ENCODE measurements at regions not wholly inside any gene's neighbourhood (a gene's known extent, or its start where the extent isn't known, plus 50 kb on each side); places are given as distances from the start of the nearest gene placed in this dataset.
"Not testable (repeated sequence)": the region's sequence is repeated elsewhere in the genome, so short reads cannot be mapped to it uniquely, and the experiment has no call there.

DNA sequence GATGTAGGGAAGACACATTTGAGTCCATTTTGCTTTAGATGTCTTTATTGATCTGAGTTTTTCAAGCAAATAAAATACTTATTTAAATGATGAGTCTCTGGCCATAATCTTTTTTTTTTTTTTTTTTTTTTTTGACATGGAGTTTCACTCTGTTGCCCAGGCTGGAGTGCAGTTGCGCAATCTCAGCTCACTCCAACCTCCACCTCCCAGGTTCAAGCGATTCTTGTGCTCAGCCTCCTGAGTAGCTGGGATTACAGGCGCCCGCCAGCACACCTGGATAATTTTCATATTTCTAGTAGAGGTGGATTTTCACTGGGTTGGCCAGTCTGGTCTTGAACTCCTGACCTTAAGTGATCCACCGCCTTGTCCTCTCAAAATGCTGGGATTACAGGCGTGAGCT, 194.5 kb upstream of the MAD2L1 start:
- H3K18ac ChIP-seq (ENCODE audit: low read length) = no peak overlapping the region
- peaks cover 2 to 3% of the 10 kb centered on the region in 2 donors for H3K4me1 ChIP-seq (ENCODE audit: control insufficient read depth in 2 of 2, insufficient read depth in 1 of 2, low read depth in 1 of 2, low read length in 2 of 2)
- no peak overlapping the region for H3K4ac ChIP-seq (ENCODE audit: low read length)
- H2BK15ac ChIP-seq (ENCODE audit: low read length) = no peak overlapping the region
- no peak overlapping the region for H2BK12ac ChIP-seq (ENCODE audit: low read length)
- H4K8ac ChIP-seq (ENCODE audit: low read depth, low read length) = no peak overlapping the region
- H3K9ac ChIP-seq (ENCODE audit: low read depth, low read length, poor library complexity) = no peak overlapping the region
- no peaks in the 10 kb centered on the region for H3K36me3 ChIP-seq (replicated peaks in 1 of 2; ENCODE audit: control insufficient read depth in 2 of 2, insufficient read depth in 2 of 2, low read length in 2 of 2)
- H3K4me3 ChIP-seq (ENCODE audit: low read length in 2 of 2) = no peak overlapping the region
- H2AFZ ChIP-seq (ENCODE audit: low read length) = no peak overlapping the region
- H3K4me2 ChIP-seq (ENCODE audit: insufficient read depth, low read length, poor library complexity, severe bottlenecking) = no peak overlapping the region
- H2AK5ac ChIP-seq (ENCODE audit: low read depth, low read length) = no peak overlapping the region
- H3K23ac ChIP-seq (ENCODE audit: low read depth, low read length, poor library complexity) = no peak overlapping the region
- DNase-seq (ENCODE audit: low spot score) = no peak
- H3K79me1 ChIP-seq (ENCODE audit: low read depth, low read length) = no peaks in the 10 kb centered on the region
- no CpG with 5 or more reads among the region's 6 CpGs for WGBS, 2 donors (ENCODE audit: extremely low coverage in 2 of 2, insufficient read length in 2 of 2, insufficient replicate concordance in 1 of 2)
- H3K27me3 ChIP-seq (ENCODE audit: control insufficient read depth in 3 of 3, insufficient read depth in 3 of 3, low read depth in 1 of 3, low read length in 3 of 3) = no peaks in the 10 kb centered on the region
- H3K27ac ChIP-seq (replicated peaks; ENCODE audit: low read length) = no peak overlapping the region
- no peak overlapping the region for H2BK120ac ChIP-seq (ENCODE audit: low read depth, low read length)
- H4K91ac ChIP-seq (ENCODE audit: low read depth, low read length, poor library complexity) = no peak overlapping the region
- H3K9me3 ChIP-seq (replicated peaks in 1 of 2; ENCODE audit: control insufficient read depth in 2 of 2, insufficient read depth in 1 of 2, low read depth in 1 of 2, low read length in 2 of 2) = no peaks in the 10 kb centered on the region
- H2BK5ac ChIP-seq (ENCODE audit: low read length) = no peak overlapping the region
- no peak overlapping the region for H3K14ac ChIP-seq (ENCODE audit: low read length)

DNA sequence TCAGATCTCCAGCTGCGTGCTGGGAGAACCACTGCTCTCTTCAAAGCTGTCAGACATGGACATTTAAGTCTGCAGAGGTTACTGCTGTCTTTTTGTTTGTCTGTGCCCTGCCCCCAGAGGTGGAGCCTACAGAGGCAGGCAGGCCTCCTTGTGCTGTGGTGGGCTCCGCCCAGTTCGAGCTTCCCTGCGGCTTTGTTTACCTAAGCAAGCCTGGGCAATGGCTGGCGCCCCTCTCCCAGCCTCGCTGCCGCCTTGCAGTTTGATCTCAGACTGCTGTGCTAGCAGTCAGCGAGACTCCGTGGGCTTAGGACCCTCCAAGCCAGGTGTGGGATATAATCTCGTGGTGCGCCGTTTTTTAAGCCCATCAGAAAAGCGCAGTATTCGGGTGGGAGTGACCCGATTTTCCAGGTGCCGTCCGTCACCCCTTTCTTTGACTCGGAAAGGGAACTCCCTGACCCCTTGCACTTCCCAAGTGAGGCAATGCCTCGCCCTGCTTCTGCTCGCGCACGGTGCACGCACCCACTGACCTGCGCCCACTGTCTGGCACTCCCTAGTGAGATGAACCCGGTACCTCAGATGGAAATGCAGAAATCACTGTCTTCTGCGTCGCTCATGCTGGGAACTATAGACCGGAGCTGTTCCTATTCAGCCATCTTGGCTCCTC, 189.6 kb upstream of the MAD2L1 start:
- H3K36me3 ChIP-seq (replicated peaks in 1 of 2; ENCODE audit: control insufficient read depth in 2 of 2, insufficient read depth in 2 of 2, low read length in 2 of 2); H3K27ac ChIP-seq (replicated peaks; ENCODE audit: low read length); H4K8ac ChIP-seq (ENCODE audit: low read depth, low read length); H2BK120ac ChIP-seq (ENCODE audit: low read depth, low read length); H3K27me3 ChIP-seq (ENCODE audit: control insufficient read depth in 3 of 3, insufficient read depth in 3 of 3, low read depth in 1 of 3, low read length in 3 of 3); H3K79me1 ChIP-seq (ENCODE audit: low read depth, low read length); H2BK12ac ChIP-seq (ENCODE audit: low read length); H2BK15ac ChIP-seq (ENCODE audit: low read length); H3K9me3 ChIP-seq (replicated peaks in 1 of 2; ENCODE audit: control insufficient read depth in 2 of 2, insufficient read depth in 1 of 2, low read depth in 1 of 2, low read length in 2 of 2); H2BK5ac ChIP-seq (ENCODE audit: low read length); H4K91ac ChIP-seq (ENCODE audit: low read depth, low read length, poor library complexity); H3K4me1 ChIP-seq (ENCODE audit: control insufficient read depth in 2 of 2, insufficient read depth in 1 of 2, low read depth in 1 of 2, low read length in 2 of 2); H3K14ac ChIP-seq (ENCODE audit: low read length); H3K4me2 ChIP-seq (ENCODE audit: insufficient read depth, low read length, poor library complexity, severe bottlenecking); H3K9ac ChIP-seq (ENCODE audit: low read depth, low read length, poor library complexity); H2AK5ac ChIP-seq (ENCODE audit: low read depth, low read length); H3K23ac ChIP-seq (ENCODE audit: low read depth, low read length, poor library complexity); H3K4ac ChIP-seq (ENCODE audit: low read length); DNase-seq (ENCODE audit: low spot score); H3K18ac ChIP-seq (ENCODE audit: low read length): not testable (repeated sequence)
- peak overlapping the region in 1 of 2 donors; percentile 58 for H3K4me3 ChIP-seq (ENCODE audit: low read length in 2 of 2)
- WGBS, 2 donors (ENCODE audit: extremely low coverage in 2 of 2, insufficient read length in 2 of 2, insufficient replicate concordance in 1 of 2) = no CpG with 5 or more reads among the region's 28 CpGs
- H2AFZ ChIP-seq (ENCODE audit: low read length) = peak overlapping the region; percentile 29

DNA sequence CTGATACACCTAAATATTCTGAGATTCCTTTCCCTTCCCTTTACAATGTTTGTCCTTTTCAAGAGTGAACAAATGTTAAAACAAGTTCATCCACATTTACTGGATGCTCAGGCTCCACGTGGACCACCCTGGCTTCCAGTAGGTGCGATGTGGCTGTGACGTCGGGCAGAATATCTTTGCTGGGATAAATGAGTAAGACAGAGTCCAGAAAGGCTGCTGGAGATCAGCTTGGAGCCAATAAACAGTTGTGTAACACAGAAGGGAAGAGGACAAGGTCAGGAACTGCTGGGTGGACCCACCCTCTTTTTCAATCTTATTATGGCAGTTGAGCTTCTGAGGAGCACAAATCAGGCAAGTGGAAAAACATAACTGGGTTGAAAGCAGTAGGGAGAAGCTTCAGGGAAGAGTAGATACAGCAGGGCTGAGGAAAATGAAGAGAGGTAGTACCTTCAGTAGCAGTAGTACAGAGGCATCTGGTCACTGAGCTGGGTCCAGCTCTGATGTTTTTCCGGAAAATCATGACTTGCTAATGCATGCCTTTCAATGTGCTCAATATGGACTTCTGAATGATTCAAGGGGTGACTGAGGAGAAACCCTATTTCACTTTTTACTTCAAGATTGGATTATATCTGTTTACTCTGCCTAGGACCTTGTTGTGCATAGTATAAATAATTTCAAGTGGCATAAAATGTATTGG, 171.8 kb upstream of the MAD2L1 start:
- H2BK5ac ChIP-seq (ENCODE audit: low read length) = no peak overlapping the region
- no peak overlapping the region for H2BK15ac ChIP-seq (ENCODE audit: low read length)
- peak overlapping the region; percentile 2 for H2AFZ ChIP-seq (ENCODE audit: low read length)
- no peak overlapping the region for H4K91ac ChIP-seq (ENCODE audit: low read depth, low read length, poor library complexity)
- no CpG with 5 or more reads among the region's 5 CpGs for WGBS, 2 donors (ENCODE audit: extremely low coverage in 2 of 2, insufficient read length in 2 of 2, insufficient replicate concordance in 1 of 2)
- no peak overlapping the region for H3K4me2 ChIP-seq (ENCODE audit: insufficient read depth, low read length, poor library complexity, severe bottlenecking)
- H3K4me1 ChIP-seq (ENCODE audit: control insufficient read depth in 2 of 2, insufficient read depth in 1 of 2, low read depth in 1 of 2, low read length in 2 of 2) = peaks cover 2 to 7% of the 10 kb centered on the region in 2 donors
- no peak overlapping the region for H4K8ac ChIP-seq (ENCODE audit: low read depth, low read length)
- H2AK5ac ChIP-seq (ENCODE audit: low read depth, low read length) = no peak overlapping the region
- no peaks in the 10 kb centered on the region for H3K79me1 ChIP-seq (ENCODE audit: low read depth, low read length)
- DNase-seq (ENCODE audit: low spot score) = no peak
- no peaks in the 10 kb centered on the region for H3K27me3 ChIP-seq (ENCODE audit: control insufficient read depth in 3 of 3, insufficient read depth in 3 of 3, low read depth in 1 of 3, low read length in 3 of 3)
- H2BK120ac ChIP-seq (ENCODE audit: low read depth, low read length) = no peak overlapping the region
- no peak overlapping the region for H3K27ac ChIP-seq (replicated peaks; ENCODE audit: low read length)
- no peak overlapping the region for H3K23ac ChIP-seq (ENCODE audit: low read depth, low read length, poor library complexity)
- no peak overlapping the region for H3K14ac ChIP-seq (ENCODE audit: low read length)
- H3K9ac ChIP-seq (ENCODE audit: low read depth, low read length, poor library complexity) = no peak overlapping the region
- no peaks in the 10 kb centered on the region for H3K36me3 ChIP-seq (replicated peaks in 1 of 2; ENCODE audit: control insufficient read depth in 2 of 2, insufficient read depth in 2 of 2, low read length in 2 of 2)
- no peak overlapping the region for H3K4me3 ChIP-seq (ENCODE audit: low read length in 2 of 2)
- no peak overlapping the region for H2BK12ac ChIP-seq (ENCODE audit: low read length)
- H3K18ac ChIP-seq (ENCODE audit: low read length) = no peak overlapping the region
- no peaks in the 10 kb centered on the region for H3K9me3 ChIP-seq (replicated peaks in 1 of 2; ENCODE audit: control insufficient read depth in 2 of 2, insufficient read depth in 1 of 2, low read depth in 1 of 2, low read length in 2 of 2)
- no peak overlapping the region for H3K4ac ChIP-seq (ENCODE audit: low read length)

DNA sequence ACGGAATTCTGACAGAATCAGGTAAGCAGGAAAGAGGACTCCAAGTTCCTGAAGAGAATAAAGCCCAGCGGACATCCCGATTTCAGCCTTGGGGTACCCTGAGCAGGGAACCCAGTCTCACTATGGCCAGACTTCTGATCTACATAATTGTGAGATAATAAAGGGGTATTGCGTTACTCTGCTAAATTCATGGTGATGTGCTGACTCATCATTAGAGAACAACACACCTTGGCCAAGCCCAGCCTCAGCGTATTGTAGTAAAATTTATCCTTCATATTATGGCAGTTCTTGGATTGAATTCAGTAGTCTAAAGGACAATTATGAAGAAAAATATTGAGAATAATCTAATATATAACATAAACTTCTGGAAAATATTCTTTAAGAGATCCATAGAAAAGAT, 170.2 kb upstream of the MAD2L1 start:
- H3K27me3 ChIP-seq (ENCODE audit: control insufficient read depth in 3 of 3, insufficient read depth in 3 of 3, low read depth in 1 of 3, low read length in 3 of 3) = no peaks in the 10 kb centered on the region
- no peak for DNase-seq (ENCODE audit: low spot score)
- H3K27ac ChIP-seq (replicated peaks; ENCODE audit: low read length) = no peak overlapping the region
- no peaks in the 10 kb centered on the region for H3K79me1 ChIP-seq (ENCODE audit: low read depth, low read length)
- no peak overlapping the region for H2BK5ac ChIP-seq (ENCODE audit: low read length)
- H2AK5ac ChIP-seq (ENCODE audit: low read depth, low read length) = no peak overlapping the region
- H3K4me3 ChIP-seq (ENCODE audit: low read length in 2 of 2) = no peak overlapping the region
- no peak overlapping the region for H4K91ac ChIP-seq (ENCODE audit: low read depth, low read length, poor library complexity)
- no peak overlapping the region for H3K23ac ChIP-seq (ENCODE audit: low read depth, low read length, poor library complexity)
- H3K9ac ChIP-seq (ENCODE audit: low read depth, low read length, poor library complexity) = no peak overlapping the region
- H2AFZ ChIP-seq (ENCODE audit: low read length) = no peak overlapping the region
- no peaks in the 10 kb centered on the region for H3K9me3 ChIP-seq (replicated peaks in 1 of 2; ENCODE audit: control insufficient read depth in 2 of 2, insufficient read depth in 1 of 2, low read depth in 1 of 2, low read length in 2 of 2)
- H2BK120ac ChIP-seq (ENCODE audit: low read depth, low read length) = no peak overlapping the region
- no peak overlapping the region for H3K4ac ChIP-seq (ENCODE audit: low read length)
- H3K14ac ChIP-seq (ENCODE audit: low read length) = no peak overlapping the region
- H2BK12ac ChIP-seq (ENCODE audit: low read length) = no peak overlapping the region
- WGBS, 2 donors (ENCODE audit: extremely low coverage in 2 of 2, insufficient read length in 2 of 2, insufficient replicate concordance in 1 of 2) = no CpG with 5 or more reads among the region's 5 CpGs
- no peaks in the 10 kb centered on the region for H3K36me3 ChIP-seq (replicated peaks in 1 of 2; ENCODE audit: control insufficient read depth in 2 of 2, insufficient read depth in 2 of 2, low read length in 2 of 2)
- H4K8ac ChIP-seq (ENCODE audit: low read depth, low read length) = no peak overlapping the region
- no peak overlapping the region for H2BK15ac ChIP-seq (ENCODE audit: low read length)
- no peak overlapping the region for H3K4me2 ChIP-seq (ENCODE audit: insufficient read depth, low read length, poor library complexity, severe bottlenecking)
- no peaks in the 10 kb centered on the region for H3K4me1 ChIP-seq (ENCODE audit: control insufficient read depth in 2 of 2, insufficient read depth in 1 of 2, low read depth in 1 of 2, low read length in 2 of 2)
- H3K18ac ChIP-seq (ENCODE audit: low read length) = no peak overlapping the region
